Peyer's patch (tissue), 4 donors: ENCODE measurements at regions not wholly inside any gene's neighbourhood (a gene's known extent, or its start where the extent isn't known, plus 50 kb on each side); places are given as distances from the start of the nearest gene placed in this dataset.

ENCODE experiments used
- POLR2A ChIP-seq, 2 donors: fragments of 450-650 bp; IDR thresholded peaks; one replicate each; pipeline ENCODE4 v1.5.1; 2017; ENCODE audit warnings: antibody characterized with exemption in 2 of 2, mild to moderate bottlenecking in 2 of 2, moderate library complexity in 2 of 2
- TF ChIP-seq, protein P1 (sequence below), 6 experiments: fragments of 450-650 bp in 4 of 6; fragments of 200-600 bp in 2 of 6; sonication (generic) in 1 of 6; IDR thresholded peaks; one replicate each; pipeline ENCODE4 v1.5.1; 2017 to 2019; ENCODE audit warnings: antibody characterized with exemption in 6 of 6, mild to moderate bottlenecking in 3 of 6, moderate library complexity in 1 of 6

- TF ChIP-seq, protein P1, sequence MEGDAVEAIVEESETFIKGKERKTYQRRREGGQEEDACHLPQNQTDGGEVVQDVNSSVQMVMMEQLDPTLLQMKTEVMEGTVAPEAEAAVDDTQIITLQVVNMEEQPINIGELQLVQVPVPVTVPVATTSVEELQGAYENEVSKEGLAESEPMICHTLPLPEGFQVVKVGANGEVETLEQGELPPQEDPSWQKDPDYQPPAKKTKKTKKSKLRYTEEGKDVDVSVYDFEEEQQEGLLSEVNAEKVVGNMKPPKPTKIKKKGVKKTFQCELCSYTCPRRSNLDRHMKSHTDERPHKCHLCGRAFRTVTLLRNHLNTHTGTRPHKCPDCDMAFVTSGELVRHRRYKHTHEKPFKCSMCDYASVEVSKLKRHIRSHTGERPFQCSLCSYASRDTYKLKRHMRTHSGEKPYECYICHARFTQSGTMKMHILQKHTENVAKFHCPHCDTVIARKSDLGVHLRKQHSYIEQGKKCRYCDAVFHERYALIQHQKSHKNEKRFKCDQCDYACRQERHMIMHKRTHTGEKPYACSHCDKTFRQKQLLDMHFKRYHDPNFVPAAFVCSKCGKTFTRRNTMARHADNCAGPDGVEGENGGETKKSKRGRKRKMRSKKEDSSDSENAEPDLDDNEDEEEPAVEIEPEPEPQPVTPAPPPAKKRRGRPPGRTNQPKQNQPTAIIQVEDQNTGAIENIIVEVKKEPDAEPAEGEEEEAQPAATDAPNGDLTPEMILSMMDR (IDR thresholded peaks at IDR 0.05) = no peak
- no peak for TF ChIP-seq POLR2A (IDR thresholded peaks at IDR 0.05)
Measured at GRCh38 chr12:40435251-40435650, 210.5 kb downstream of the LRRK2 start.
